Aorta (tissue), 5 donors: ENCODE measurements at regions not wholly inside any gene's neighbourhood (a gene's known extent, or its start where the extent isn't known, plus 50 kb on each side); places are given as distances from the start of the nearest gene placed in this dataset.

Experiments used
- ATAC-seq: fragments of 200-7000 bp; cut with Tn5 transposase; one replicate; pipeline ENCODE4 v1.9.1; 2022; ENCODE audit warnings: moderate library complexity; ENCODE audit not compliant: low FRiP score
- DNase-seq, 2 donors: peaks; one replicate each; pipeline ENCODE4 v3.0.0-alpha.2; 2020
- H3K27ac ChIP-seq, 2 donors: one replicate each; pipeline ENCODE4 v1.5.1; 2013; ENCODE audit warnings: low read length in 2 of 2, mild to moderate bottlenecking in 2 of 2, moderate library complexity in 2 of 2, control low read depth in 1 of 2, inconsistent platforms in 1 of 2, low read depth in 1 of 2
- H3K27me3 ChIP-seq, 2 donors: one replicate each; pipeline ENCODE4 v1.6.1; 2013; ENCODE audit warnings: control low read depth in 1 of 2, low read length in 1 of 2, mild to moderate bottlenecking in 1 of 2, moderate library complexity in 1 of 2; ENCODE audit not compliant: insufficient read depth in 2 of 2, control insufficient read depth in 1 of 2
- H3K36me3 ChIP-seq, 2 donors: one replicate each; pipeline ENCODE4 v1.6.1; 2013; ENCODE audit warnings: control low read depth in 1 of 2, low read length in 1 of 2, mild to moderate bottlenecking in 1 of 2; ENCODE audit not compliant: insufficient read depth in 2 of 2, control insufficient read depth in 1 of 2
- H3K4me1 ChIP-seq, 2 donors: one replicate each; pipeline ENCODE4 v1.6.1; 2013; ENCODE audit warnings: low read length in 2 of 2, control low read depth in 1 of 2, mild to moderate bottlenecking in 1 of 2, moderate library complexity in 1 of 2; ENCODE audit not compliant: insufficient read depth in 2 of 2, control insufficient read depth in 1 of 2
- H3K4me3 ChIP-seq, 2 donors: one replicate each; pipeline ENCODE4 v1.5.1; 2013; ENCODE audit warnings: low read length in 2 of 2, control low read depth in 1 of 2, mild to moderate bottlenecking in 1 of 2
- H3K9me3 ChIP-seq: one replicate; pipeline ENCODE4 v1.6.1; 2013; ENCODE audit warnings: mild to moderate bottlenecking, low read length; ENCODE audit not compliant: control insufficient read depth
- WGBS, 2 donors: extraction: QIAGEN DNeasy Blood & Tissue Kit; methylation state at CpG; one replicate each; pipeline ENCODE4 v1.1.7; 2013; 5-methylcytosine and 5-hydroxymethylcytosine counted together
- intact Hi-C, 2 donors: fragments of 100-400 bp; cut with DNase I; formaldehyde crosslinking; loops; one replicate each; pipeline versions ENCODE4 v1.14.2 to v1.15.0; 2022
- donor health status: healthy with polysubstance abuse.
- donor health status: Bipolar disorder and iron deficiency.
- donor health status: DM: no; HTN: no; CAD: no.
- donor health status: DM: no; HTN: no; CAD: no.
- donor health status: DM: yes; HTN: yes; CAD: no.

DNA sequence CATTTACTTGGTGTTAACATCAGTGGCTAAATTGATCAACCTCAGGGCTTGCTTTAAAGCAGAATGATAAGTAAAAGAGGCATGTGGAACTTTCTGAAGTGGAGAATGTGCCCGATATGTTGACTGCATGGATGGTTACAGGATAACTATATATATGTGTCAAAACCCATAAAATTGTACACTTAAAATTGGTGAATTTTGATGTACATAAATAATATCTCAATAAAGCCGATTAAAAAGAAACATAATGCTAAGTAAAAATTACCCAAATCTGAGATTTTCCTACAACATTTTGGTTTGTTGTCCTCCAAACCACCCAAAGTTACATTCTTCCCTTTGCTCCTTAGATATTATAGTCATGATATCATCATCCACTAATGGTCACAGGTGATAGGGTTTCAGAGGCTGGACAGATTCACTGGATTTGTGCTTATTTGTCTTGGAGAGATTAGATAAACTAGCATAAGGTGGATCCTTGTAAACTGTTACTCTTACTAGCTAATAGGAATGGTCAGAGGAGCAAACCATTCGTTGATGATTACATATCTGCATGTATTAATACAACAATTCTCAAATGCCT, 119.7 kb upstream of the RPS23 start:
- 87 to 88% methylated on average over 3 of the region's 3 CpGs for WGBS, 2 donors
- Histone ChIP-seq H3K27me3 (no peaks in the 10 kb centered on the region), H3K27ac (no peak overlapping the region), H3K4me3 (no peak overlapping the region), H3K36me3 (no peaks in the 10 kb centered on the region), H3K4me1 (peaks cover 0 to 1% of the 10 kb centered on the region in 2 donors), H3K9me3 (no peaks in the 10 kb centered on the region)
- DNase-seq (no peak), ATAC-seq (no peak)
- intact Hi-C loops = loop anchor here in 1 of 2 donors (10.0 kb wide), 1 partner anchor 237 kb away; no protein-coding TSS in a partner anchor

DNA sequence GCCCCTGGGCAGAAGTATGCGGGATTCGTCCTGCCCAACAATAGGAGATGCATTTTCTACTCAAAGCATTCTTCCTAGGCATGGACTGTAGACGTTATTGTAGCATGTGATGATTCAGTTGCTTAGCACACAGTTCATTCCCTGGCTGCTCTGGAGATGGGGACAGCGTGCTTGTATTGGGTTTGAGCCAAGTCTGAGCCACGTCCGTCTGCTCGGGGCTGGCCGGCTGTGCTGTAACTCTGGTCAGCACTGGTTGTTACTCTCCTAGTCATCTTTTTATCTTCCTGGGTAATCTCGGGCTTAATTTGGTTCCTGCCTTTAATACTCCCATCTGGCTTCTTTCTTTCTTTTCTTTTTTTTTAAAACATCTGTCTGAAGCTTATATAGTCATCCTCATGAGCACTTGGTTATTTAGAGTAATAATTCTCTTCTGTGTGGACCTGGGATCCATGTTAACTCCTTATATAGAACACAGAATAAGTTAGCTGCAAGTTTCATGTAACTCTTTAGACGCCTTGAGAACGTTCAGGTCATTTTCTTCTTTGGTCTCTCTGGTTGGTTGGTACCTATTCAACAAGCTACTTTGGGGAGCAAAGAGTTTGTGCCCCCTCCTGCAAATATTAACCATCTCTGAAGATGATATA, 118.8 kb upstream of the RPS23 start:
- DNase-seq = peak; percentile 92 to 93
- peak overlapping the region; percentile 51 to 91 for H3K27ac ChIP-seq
- H3K4me1 ChIP-seq = peaks cover 0 to 1% of the 10 kb centered on the region in 2 donors
- no peak overlapping the region for H3K4me3 ChIP-seq
- H3K27me3 ChIP-seq = no peaks in the 10 kb centered on the region
- WGBS, 2 donors = 3 to 8% methylated on average over 11 of the region's 11 CpGs
- intact Hi-C loops = loop anchor here in 1 of 2 donors (10.0 kb wide), 1 partner anchor 238 kb away; no protein-coding TSS in a partner anchor
- no peaks in the 10 kb centered on the region for H3K9me3 ChIP-seq
- no peaks in the 10 kb centered on the region for H3K36me3 ChIP-seq
- peak; percentile 98 for ATAC-seq

DNA sequence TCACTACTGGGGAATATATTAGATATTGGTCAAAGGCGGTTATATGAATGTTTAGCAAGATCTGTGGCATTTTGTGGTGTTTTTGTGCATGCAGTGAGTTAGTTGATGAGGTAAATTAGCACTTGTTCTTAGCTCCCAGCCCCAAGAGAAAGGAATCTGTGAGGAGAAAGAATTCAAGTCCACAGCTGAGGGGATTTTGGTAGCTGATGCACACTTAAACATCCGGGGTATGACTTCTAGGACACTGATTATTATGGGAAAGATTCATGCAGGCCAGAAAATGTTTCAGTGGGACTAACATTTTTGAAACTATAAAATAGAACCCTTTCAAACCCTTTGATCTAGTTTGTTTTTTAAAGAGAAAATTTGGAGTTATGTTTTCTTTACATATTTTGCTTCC, 118.2 kb upstream of the RPS23 start:
- no peaks in the 10 kb centered on the region for H3K36me3 ChIP-seq
- peak overlapping the region; percentile 67 to 91 for H3K27ac ChIP-seq
- no peaks in the 10 kb centered on the region for H3K9me3 ChIP-seq
- DNase-seq = no peak
- WGBS, 2 donors = 57 to 58% methylated on average over 2 of the region's 2 CpGs
- no peak overlapping the region for H3K4me3 ChIP-seq
- ATAC-seq = no peak
- no peaks in the 10 kb centered on the region for H3K27me3 ChIP-seq
- peaks cover 0 to 1% of the 10 kb centered on the region in 2 donors for H3K4me1 ChIP-seq
- intact Hi-C loops = loop anchor here in 1 of 2 donors (10.0 kb wide), 1 partner anchor 238 kb away; no protein-coding TSS in a partner anchor

DNA sequence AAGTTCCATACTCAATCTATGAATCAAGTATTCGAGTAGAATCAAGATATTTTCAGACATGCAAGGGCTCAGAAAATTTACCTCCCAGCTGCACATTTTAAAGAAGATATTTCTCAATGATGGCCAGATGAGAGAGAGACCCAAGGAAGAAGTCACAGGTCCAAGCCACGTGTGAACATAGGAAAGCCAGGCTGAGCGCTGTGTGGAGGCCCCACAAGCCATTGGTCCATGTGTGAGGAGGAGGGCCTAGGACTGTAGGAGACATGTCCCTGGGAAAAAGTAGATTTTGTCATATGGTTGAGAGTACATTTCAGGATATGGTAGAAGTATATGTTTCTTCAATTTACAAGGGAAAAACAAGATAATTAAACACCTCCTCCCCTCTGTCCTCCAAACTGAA, 115.8 kb upstream of the RPS23 start:
- H3K4me1 ChIP-seq = peaks cover 0 to 1% of the 10 kb centered on the region in 2 donors
- DNase-seq (no peak), ATAC-seq (no peak)
- H3K9me3 ChIP-seq = no peaks in the 10 kb centered on the region
- no peaks in the 10 kb centered on the region for H3K27me3 ChIP-seq
- intact Hi-C loops = loop anchor here in 1 of 2 donors (10.0 kb wide), 1 partner anchor 241 kb away; no protein-coding TSS in a partner anchor
- no peak overlapping the region for H3K27ac ChIP-seq
- H3K36me3 ChIP-seq = no peaks in the 10 kb centered on the region
- H3K4me3 ChIP-seq = no peak overlapping the region
- WGBS, 2 donors = 84 to 87% methylated on average over 3 of the region's 3 CpGs

DNA sequence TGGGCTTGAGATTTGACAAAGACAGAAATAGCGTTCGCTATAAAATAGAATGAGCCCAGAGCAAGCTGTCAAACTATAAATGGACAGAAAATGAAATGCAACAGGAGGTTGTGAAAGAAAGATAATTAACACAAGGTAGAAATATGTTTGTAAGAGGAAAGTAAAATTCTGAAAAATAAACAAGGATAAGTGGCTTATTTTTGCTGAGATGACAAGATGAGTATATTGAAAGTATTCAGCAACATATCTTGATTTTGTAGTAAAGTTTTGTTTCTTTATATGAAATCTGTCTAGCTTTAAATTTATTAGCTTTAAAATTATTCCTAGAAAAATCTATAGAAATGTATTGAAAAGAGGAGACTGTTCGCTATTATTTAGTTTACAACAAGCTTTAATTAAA, 111.9 kb upstream of the RPS23 start:
- WGBS, 2 donors = 98 to 99% methylated on average over 3 of the region's 3 CpGs
- no peaks in the 10 kb centered on the region for H3K27me3 ChIP-seq
- no peak overlapping the region for H3K4me3 ChIP-seq
- no peaks in the 10 kb centered on the region for H3K4me1 ChIP-seq
- H3K27ac ChIP-seq = no peak overlapping the region
- DNase-seq (no peak), ATAC-seq (no peak)
- intact Hi-C loops = loop anchor here in 1 of 2 donors (10.0 kb wide), 1 partner anchor 245 kb away; no protein-coding TSS in a partner anchor
- no peaks in the 10 kb centered on the region for H3K36me3 ChIP-seq
- H3K9me3 ChIP-seq = no peaks in the 10 kb centered on the region

DNA sequence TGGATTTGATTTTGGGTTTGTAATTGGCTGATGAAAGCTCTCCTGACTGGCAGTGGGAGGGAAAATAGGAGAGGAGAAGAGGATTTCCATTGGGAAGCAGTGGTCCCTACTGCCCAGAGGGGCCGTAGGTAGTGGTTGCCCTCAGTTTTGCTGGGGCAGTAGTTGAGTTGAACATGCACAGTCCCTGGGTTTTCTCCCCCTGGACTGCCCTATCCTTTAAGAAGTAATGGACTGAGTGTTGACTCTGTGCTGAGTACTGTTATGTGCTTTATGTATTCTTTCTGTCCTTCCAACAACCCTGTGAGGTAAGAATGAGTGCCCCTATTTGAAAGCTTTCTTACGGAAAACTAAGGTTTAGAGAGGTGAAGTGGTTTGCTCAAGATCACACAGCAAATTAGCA, 111.2 kb upstream of the RPS23 start:
- intact Hi-C loops = no loop called here
- Histone ChIP-seq H3K4me1 (no peaks in the 10 kb centered on the region), H3K36me3 (no peaks in the 10 kb centered on the region), H3K9me3 (no peaks in the 10 kb centered on the region), H3K4me3 (no peak overlapping the region), H3K27ac (peak overlapping the region; percentile 47 to 77), H3K27me3 (no peaks in the 10 kb centered on the region)
- ATAC-seq (no peak), DNase-seq (no peak)
- 82 to 86% methylated on average over 2 of the region's 2 CpGs for WGBS, 2 donors

DNA sequence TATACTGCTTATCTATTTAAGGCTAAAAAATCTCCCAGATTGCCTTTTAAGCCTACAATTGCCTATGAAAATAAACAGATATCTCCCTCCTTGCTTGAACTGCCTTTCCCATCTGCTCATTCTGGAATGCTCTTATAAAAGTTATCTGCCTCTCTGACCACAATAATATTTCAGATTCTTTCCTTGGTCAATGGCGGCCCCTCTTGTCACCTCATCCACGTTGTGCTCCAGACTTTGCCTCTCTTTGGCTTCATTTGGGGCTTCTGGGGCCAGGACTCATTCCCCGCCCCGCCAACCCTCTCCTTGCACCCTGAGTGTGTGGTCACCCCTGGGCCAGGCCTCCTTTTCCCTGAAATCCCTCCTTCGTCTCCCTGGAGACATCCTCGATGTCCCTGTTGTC, 110.0 kb upstream of the RPS23 start:
- DNase-seq (peak in 1 of 2 donors; percentile 59), ATAC-seq (no peak)
- intact Hi-C loops = no loop called here
- no peak overlapping the region for H3K4me3 ChIP-seq
- H3K9me3 ChIP-seq = no peaks in the 10 kb centered on the region
- H3K36me3 ChIP-seq = no peaks in the 10 kb centered on the region
- H3K4me1 ChIP-seq = no peaks in the 10 kb centered on the region
- H3K27ac ChIP-seq = peak overlapping the region in 1 of 2 donors; percentile 28
- WGBS, 2 donors = 79 to 81% methylated on average over 6 of the region's 6 CpGs
- no peaks in the 10 kb centered on the region for H3K27me3 ChIP-seq

DNA sequence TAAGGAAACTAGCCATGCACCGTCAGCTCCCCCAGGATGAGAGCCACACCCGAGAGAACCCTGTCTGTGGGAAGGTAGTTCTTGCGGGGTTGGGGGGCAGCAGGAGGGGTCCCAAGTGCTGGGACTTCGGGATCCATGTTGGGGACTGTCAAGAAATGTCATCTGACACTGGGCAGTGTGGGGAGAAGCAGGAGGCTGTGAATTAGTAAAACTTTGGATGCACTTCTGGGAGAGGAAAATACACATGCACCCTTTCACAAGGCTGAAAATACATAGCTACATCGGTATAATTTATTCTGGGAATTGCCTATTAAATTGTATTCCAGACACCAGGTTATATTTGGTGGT, 109.6 kb upstream of the RPS23 start:
- H3K36me3 ChIP-seq = no peaks in the 10 kb centered on the region
- no peak overlapping the region for H3K4me3 ChIP-seq
- DNase-seq (no peak), ATAC-seq (no peak)
- no peaks in the 10 kb centered on the region for H3K9me3 ChIP-seq
- no peak overlapping the region for H3K27ac ChIP-seq
- 56 to 59% methylated on average over 5 of the region's 5 CpGs for WGBS, 2 donors
- H3K4me1 ChIP-seq = no peaks in the 10 kb centered on the region
- H3K27me3 ChIP-seq = no peaks in the 10 kb centered on the region
- intact Hi-C loops = no loop called here
